DOHH2 (cell line): ENCODE measurements at regions not wholly inside any gene's neighbourhood (a gene's known extent, or its start where the extent isn't known, plus 50 kb on each side); places are given as distances from the start of the nearest gene placed in this dataset.

ENCODE experiments used
- H3F3A ChIP-seq: fragments of 200-600 bp; sonication (generic), shearing (Covaris generic); 2 replicates; pipeline ENCODE4 v1.6.0; 2016; ENCODE audit warnings: antibody characterized with exemption, mild to moderate bottlenecking; ENCODE audit not compliant: control insufficient read depth, insufficient read depth
- H3K27ac ChIP-seq: fragments of 200-600 bp; sonication (generic); 2 replicates; pipeline ENCODE4 v1.5.1; 2014; ENCODE audit warnings: low read depth, mild to moderate bottlenecking, low read length, moderate library complexity
- H3K27me3 ChIP-seq: fragments of 200-600 bp; sonication (generic); 2 replicates; pipeline ENCODE4 v1.6.1; 2014; ENCODE audit warnings: mild to moderate bottlenecking, low read length, mixed read lengths; ENCODE audit not compliant: control insufficient read depth
- H3K36me3 ChIP-seq: fragments of 200-600 bp; sonication (generic); 2 replicates; pipeline ENCODE4 v1.6.1; 2014; ENCODE audit warnings: mild to moderate bottlenecking, low read length, moderate library complexity, mixed read lengths; ENCODE audit not compliant: control insufficient read depth
- H3K4me1 ChIP-seq: fragments of 200-600 bp; sonication (generic); 2 replicates; pipeline ENCODE4 v1.6.1; 2014; ENCODE audit warnings: mild to moderate bottlenecking, low read length, mixed read lengths; ENCODE audit not compliant: control insufficient read depth
- H3K4me2 ChIP-seq: fragments of 200-600 bp; sonication (generic); 2 replicates; pipeline ENCODE4 v1.6.0; 2014; ENCODE audit warnings: mild to moderate bottlenecking, low read length, moderate library complexity
- H3K4me3 ChIP-seq: fragments of 200-600 bp; sonication (generic); 2 replicates; pipeline ENCODE4 v1.5.1; 2014; ENCODE audit warnings: mild to moderate bottlenecking, low read length, mixed read lengths
- H3K79me2 ChIP-seq: fragments of 200-600 bp; sonication (generic); 2 replicates; pipeline ENCODE4 v1.6.1; 2014; ENCODE audit warnings: mild to moderate bottlenecking, low read length, mixed read lengths; ENCODE audit not compliant: control insufficient read depth
- H3K9me2 ChIP-seq: fragments of 200-600 bp; sonication (generic); replicated peaks from 2 replicates; pipeline ENCODE4 v1.6.1; 2014; ENCODE audit warnings: mild to moderate bottlenecking, low read length, mixed read lengths; ENCODE audit not compliant: control insufficient read depth
- H3K9me3 ChIP-seq: fragments of 200-600 bp; sonication (generic); 2 replicates; pipeline ENCODE4 v1.6.1; 2014; ENCODE audit warnings: antibody characterized with exemption, low read length, mixed read lengths; ENCODE audit not compliant: control insufficient read depth, insufficient read depth
- H4K20me1 ChIP-seq: fragments of 200-600 bp; sonication (generic); 2 replicates; pipeline ENCODE4 v1.6.0; 2014; ENCODE audit warnings: low read depth, mild to moderate bottlenecking, antibody characterized with exemption, low read length, moderate library complexity; ENCODE audit not compliant: control insufficient read depth, insufficient read depth
- EZH2phosphoT487 ChIP-seq: fragments of 200-600 bp; sonication (generic); IDR thresholded peaks from 2 replicates; pipeline ENCODE4 v1.6.1; 2017; ENCODE audit warnings: borderline replicate concordance, mild to moderate bottlenecking, antibody characterized with exemption, low read length, moderate library complexity, mixed read lengths
- TF ChIP-seq, protein P1 (sequence below): fragments of 200-600 bp; sonication (generic); IDR thresholded peaks from one replicate; pipeline ENCODE4 v1.5.1; 2014; ENCODE audit warnings: antibody characterized with exemption, mild to moderate bottlenecking, low read depth, low read length; ENCODE audit not compliant: poor library complexity, severe bottlenecking

DNA sequence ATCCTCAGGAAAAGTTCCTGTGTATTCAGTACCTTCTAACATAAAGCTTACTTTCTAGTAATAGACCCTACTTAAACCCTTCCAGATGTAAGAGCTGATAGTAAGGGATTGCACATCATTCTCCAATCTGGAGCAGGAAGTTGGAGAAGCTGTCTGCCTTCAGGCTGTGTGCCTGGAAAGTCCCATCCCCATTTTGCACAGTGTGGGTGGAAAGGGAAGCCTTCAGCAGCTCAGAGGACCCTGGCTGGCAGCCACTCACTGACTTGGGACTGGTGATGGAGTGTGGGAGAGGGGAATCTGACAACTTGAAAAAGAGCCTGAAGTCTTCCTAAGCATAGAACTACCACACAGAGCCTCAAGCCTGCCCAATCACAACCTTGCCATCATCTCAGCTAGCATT is 164.1 kb upstream of the ADO start:
- Histone ChIP-seq H4K20me1 (no peaks in the 10 kb centered on the region), H3F3A (peaks cover 39% of the 10 kb centered on the region), H3K4me3 (no peak overlapping the region), H3K27me3 (no peaks in the 10 kb centered on the region), H3K9me2 (no peaks in the 10 kb centered on the region), H3K36me3 (0 out of 2 replicates have a peak, but pooled peaks cover 5% of the 10 kb centered on the region), H3K79me2 (no peaks in the 10 kb centered on the region), H3K9me3 (no peaks in the 10 kb centered on the region), H3K4me1 (peaks cover 92% of the 10 kb centered on the region), H3K27ac (peak overlapping the region; percentile 5; the same call in 1 of the 2 replicates), H3K4me2 (peak overlapping the region; percentile 3; the same call in 1 of the 2 replicates)
- TF ChIP-seq, protein P1, sequence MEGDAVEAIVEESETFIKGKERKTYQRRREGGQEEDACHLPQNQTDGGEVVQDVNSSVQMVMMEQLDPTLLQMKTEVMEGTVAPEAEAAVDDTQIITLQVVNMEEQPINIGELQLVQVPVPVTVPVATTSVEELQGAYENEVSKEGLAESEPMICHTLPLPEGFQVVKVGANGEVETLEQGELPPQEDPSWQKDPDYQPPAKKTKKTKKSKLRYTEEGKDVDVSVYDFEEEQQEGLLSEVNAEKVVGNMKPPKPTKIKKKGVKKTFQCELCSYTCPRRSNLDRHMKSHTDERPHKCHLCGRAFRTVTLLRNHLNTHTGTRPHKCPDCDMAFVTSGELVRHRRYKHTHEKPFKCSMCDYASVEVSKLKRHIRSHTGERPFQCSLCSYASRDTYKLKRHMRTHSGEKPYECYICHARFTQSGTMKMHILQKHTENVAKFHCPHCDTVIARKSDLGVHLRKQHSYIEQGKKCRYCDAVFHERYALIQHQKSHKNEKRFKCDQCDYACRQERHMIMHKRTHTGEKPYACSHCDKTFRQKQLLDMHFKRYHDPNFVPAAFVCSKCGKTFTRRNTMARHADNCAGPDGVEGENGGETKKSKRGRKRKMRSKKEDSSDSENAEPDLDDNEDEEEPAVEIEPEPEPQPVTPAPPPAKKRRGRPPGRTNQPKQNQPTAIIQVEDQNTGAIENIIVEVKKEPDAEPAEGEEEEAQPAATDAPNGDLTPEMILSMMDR = no peak
- TF ChIP-seq EZH2phosphoT487 = no peak

GRCh38 chr10:62643606-62644587 is 160.6 kb upstream of the ADO start:
- Histone ChIP-seq H3K4me3 (no peak overlapping the region), H3F3A (peaks cover 9% of the 10 kb centered on the region), H3K4me1 (peaks cover 87% of the 10 kb centered on the region), H4K20me1 (no peaks in the 10 kb centered on the region), H3K9me2 (no peaks in the 10 kb centered on the region), H3K9me3 (no peaks in the 10 kb centered on the region), H3K27me3 (no peaks in the 10 kb centered on the region), H3K4me2 (peak overlapping the region; percentile 7; the same call in 1 of the 2 replicates), H3K79me2 (no peaks in the 10 kb centered on the region), H3K27ac (no peak overlapping the region), H3K36me3 (no peaks in the 10 kb centered on the region)
- TF ChIP-seq, protein P1 = no peak
- no peak for TF ChIP-seq EZH2phosphoT487

- Histone ChIP-seq H3K4me3 (peak overlapping the region; percentile 18), H3K36me3 (peaks cover 7% of the 10 kb centered on the region), H4K20me1 (no peaks in the 10 kb centered on the region), H3K4me1 (peaks cover 92% of the 10 kb centered on the region), H3K4me2 (peak overlapping the region; percentile 35), H3K27me3 (no peaks in the 10 kb centered on the region), H3K27ac (no peak overlapping the region), H3F3A (peaks cover 6% of the 10 kb centered on the region), H3K9me2 (no peaks in the 10 kb centered on the region), H3K9me3 (no peaks in the 10 kb centered on the region), H3K79me2 (no peaks in the 10 kb centered on the region)
- no peak for TF ChIP-seq EZH2phosphoT487
- TF ChIP-seq, protein P1 = no peak
Measured at GRCh38 chr10:62647375-62648092, 157.0 kb upstream of the ADO start.
